H9 (cell line): ENCODE measurements at regions not wholly inside any gene's neighbourhood (a gene's known extent, or its start where the extent isn't known, plus 50 kb on each side); places are given as distances from the start of the nearest gene placed in this dataset.

Experiments
- DNase-seq: peaks from one replicate; pipeline ENCODE4 v3.0.0-alpha.2; 2017
- H2AFZ ChIP-seq: one replicate; pipeline ENCODE4 v1.6.1; 2013; ENCODE audit warnings: mild to moderate bottlenecking, low read length, control low read depth, moderate library complexity
- H2AK5ac ChIP-seq: 2 replicates; pipeline ENCODE4 v1.6.1; 2013; ENCODE audit warnings: low read length, control low read depth, mixed read lengths; ENCODE audit not compliant: insufficient read length
- H2BK120ac ChIP-seq: one replicate; pipeline ENCODE4 v1.6.1; 2013; ENCODE audit warnings: low read depth, mild to moderate bottlenecking, low read length, control low read depth, inconsistent platforms; ENCODE audit not compliant: poor library complexity, severe bottlenecking
- H2BK12ac ChIP-seq: 2 replicates; pipeline ENCODE4 v1.6.1; 2013; ENCODE audit warnings: low read length, control low read depth, mixed read lengths, low read depth; ENCODE audit not compliant: insufficient read length
- H2BK15ac ChIP-seq: 2 replicates; pipeline ENCODE4 v1.6.1; 2013; ENCODE audit warnings: low read depth, low read length, control low read depth
- H2BK20ac ChIP-seq: one replicate; pipeline ENCODE4 v1.6.1; 2013; ENCODE audit warnings: low read depth, mild to moderate bottlenecking, low read length, control low read depth, inconsistent platforms; ENCODE audit not compliant: poor library complexity, severe bottlenecking
- H2BK5ac ChIP-seq: 2 replicates; pipeline ENCODE4 v1.6.1; 2013; ENCODE audit warnings: low read length, control low read depth, mixed read lengths; ENCODE audit not compliant: insufficient read length
- H3K14ac ChIP-seq: 2 replicates; pipeline ENCODE4 v1.6.1; 2013; ENCODE audit warnings: low read length, control low read depth; ENCODE audit not compliant: insufficient read depth
- H3K18ac ChIP-seq: 2 replicates; pipeline ENCODE4 v1.6.1; 2013; ENCODE audit warnings: low read depth, mild to moderate bottlenecking, mixed read lengths, low read length, control low read depth; ENCODE audit not compliant: insufficient read length
- H3K23ac ChIP-seq: 2 replicates; pipeline ENCODE4 v1.6.1; 2013; ENCODE audit warnings: low read length, control low read depth, mixed read lengths, low read depth; ENCODE audit not compliant: insufficient read length
- H3K23me2 ChIP-seq: 2 replicates; pipeline ENCODE4 v1.6.1; 2013; ENCODE audit warnings: low read depth, mild to moderate bottlenecking, mixed read lengths, low read length, control low read depth; ENCODE audit not compliant: insufficient read length, poor library complexity, severe bottlenecking
- H3K27ac ChIP-seq: 2 replicates; pipeline ENCODE4 v1.5.1; 2013; ENCODE audit warnings: low read length, control low read depth, mixed read lengths, low read depth; ENCODE audit not compliant: insufficient read length
- H3K27me3 ChIP-seq: 2 replicates; pipeline ENCODE4 v1.6.1; 2013; ENCODE audit warnings: low read length, control low read depth, inconsistent platforms; ENCODE audit not compliant: insufficient read depth
- H3K4ac ChIP-seq: 2 replicates; pipeline ENCODE4 v1.6.1; 2013; ENCODE audit warnings: low read depth, mild to moderate bottlenecking, control low read depth, inconsistent platforms, low read length, moderate library complexity
- H3K4me1 ChIP-seq: 2 replicates; pipeline ENCODE4 v1.6.1; 2013; ENCODE audit warnings: low read length, control low read depth, inconsistent platforms; ENCODE audit not compliant: insufficient read depth
- H3K4me2 ChIP-seq: 2 replicates; pipeline ENCODE4 v1.6.1; 2013; ENCODE audit warnings: low read length, control low read depth, mixed read lengths; ENCODE audit not compliant: insufficient read length, insufficient read depth
- H3K56ac ChIP-seq: 2 replicates; pipeline ENCODE4 v1.6.1; 2013; ENCODE audit warnings: low read depth, mild to moderate bottlenecking, mixed read lengths, low read length, control low read depth; ENCODE audit not compliant: insufficient read length
- H3K79me1 ChIP-seq: 2 replicates; pipeline ENCODE4 v1.6.1; 2013; ENCODE audit warnings: low read depth, mild to moderate bottlenecking, moderate library complexity, low read length, control low read depth, inconsistent platforms; ENCODE audit not compliant: insufficient read depth, poor library complexity, severe bottlenecking
- H3K79me2 ChIP-seq: 2 replicates; pipeline ENCODE4 v1.6.1; 2013; ENCODE audit warnings: low read length, control low read depth, inconsistent platforms; ENCODE audit not compliant: insufficient read depth
- H3K9ac ChIP-seq: 2 replicates; pipeline ENCODE4 v1.6.1; 2013; ENCODE audit warnings: low read length, control low read depth, mixed read lengths; ENCODE audit not compliant: insufficient read length; ENCODE audit errors: extremely low read depth
- H3K9me3 ChIP-seq: one replicate; pipeline ENCODE4 v1.6.1; 2013; ENCODE audit warnings: low read depth, low read length, inconsistent platforms; ENCODE audit not compliant: control insufficient read depth
- H3T11ph ChIP-seq: one replicate; pipeline ENCODE4 v1.6.1; 2013; ENCODE audit warnings: mild to moderate bottlenecking, low read length, control low read depth, inconsistent platforms
- H4K20me1 ChIP-seq: one replicate; pipeline ENCODE4 v1.6.1; 2013; ENCODE audit not compliant: control insufficient read depth, insufficient read length, insufficient read depth
- H4K5ac ChIP-seq: 2 replicates; pipeline ENCODE4 v1.6.1; 2013; ENCODE audit warnings: low read depth, mild to moderate bottlenecking, mixed read lengths, low read length, control low read depth; ENCODE audit not compliant: insufficient read length
- H4K8ac ChIP-seq: replicated peaks from 2 replicates; pipeline ENCODE4 v1.6.1; 2013; ENCODE audit warnings: low read length, control low read depth, mixed read lengths, low read depth; ENCODE audit not compliant: insufficient read length
- H4K91ac ChIP-seq: 2 replicates; pipeline ENCODE4 v1.6.1; 2013; ENCODE audit warnings: low read depth, mild to moderate bottlenecking, moderate library complexity, mixed read lengths, low read length, control low read depth; ENCODE audit not compliant: insufficient read length
- H3K27ac Mint-ChIP-seq, 3 experiments: 2 replicates in 2 of 3; 3 replicates in 1 of 3; pipeline ENCODE4 v1.8.0; 2020 to 2021; ENCODE audit warnings: mixed read lengths in 3 of 3, mild to moderate bottlenecking in 1 of 3, moderate library complexity in 1 of 3
- H3K27me3 Mint-ChIP-seq: 2 replicates; pipeline ENCODE4 v1.8.0; 2021; ENCODE audit warnings: low read depth, mild to moderate bottlenecking, moderate library complexity, mixed read lengths
- H3K36me3 Mint-ChIP-seq, 3 experiments: 2 replicates in 2 of 3; 3 replicates in 1 of 3; pipeline ENCODE4 v1.8.0; 2020 to 2021; ENCODE audit warnings: low read depth in 3 of 3, mixed read lengths in 3 of 3; ENCODE audit not compliant: insufficient read depth in 1 of 3
- H3K4me1 Mint-ChIP-seq, 2 experiments: 2 replicates each; pipeline ENCODE4 v1.8.0; 2020; ENCODE audit warnings: mixed read lengths in 2 of 2
- H3K4me3 Mint-ChIP-seq, 2 experiments: 2 replicates in 1 of 2; 3 replicates in 1 of 2; pipeline ENCODE4 v1.8.0; 2020 to 2021; ENCODE audit warnings: mild to moderate bottlenecking in 2 of 2, mixed read lengths in 2 of 2, moderate library complexity in 1 of 2
- H3K9me3 Mint-ChIP-seq, 2 experiments: 2 replicates in 1 of 2; 3 replicates in 1 of 2; pipeline ENCODE4 v1.8.0; 2020; ENCODE audit warnings: mild to moderate bottlenecking in 2 of 2, mixed read lengths in 2 of 2, moderate library complexity in 1 of 2
- WGBS: extraction: QIAGEN DNeasy Blood & Tissue Kit; methylation state at CpG from one replicate; pipeline ENCODE4 v1.1.7; 2013; ENCODE audit warnings: missing lambda C conversion rate, low lambda C conversion rate, mixed read lengths; ENCODE audit not compliant: insufficient read length; ENCODE audit errors: extremely low coverage; 5-methylcytosine and 5-hydroxymethylcytosine counted together
- TF ChIP-seq, protein P1 (sequence below): fragments of 200-600 bp; sonication (generic); conservative IDR thresholded peaks from 3 replicates; pipeline ENCODE4 v1.8.0; 2021; ENCODE audit warnings: antibody characterized with exemption, mild to moderate bottlenecking

DNA sequence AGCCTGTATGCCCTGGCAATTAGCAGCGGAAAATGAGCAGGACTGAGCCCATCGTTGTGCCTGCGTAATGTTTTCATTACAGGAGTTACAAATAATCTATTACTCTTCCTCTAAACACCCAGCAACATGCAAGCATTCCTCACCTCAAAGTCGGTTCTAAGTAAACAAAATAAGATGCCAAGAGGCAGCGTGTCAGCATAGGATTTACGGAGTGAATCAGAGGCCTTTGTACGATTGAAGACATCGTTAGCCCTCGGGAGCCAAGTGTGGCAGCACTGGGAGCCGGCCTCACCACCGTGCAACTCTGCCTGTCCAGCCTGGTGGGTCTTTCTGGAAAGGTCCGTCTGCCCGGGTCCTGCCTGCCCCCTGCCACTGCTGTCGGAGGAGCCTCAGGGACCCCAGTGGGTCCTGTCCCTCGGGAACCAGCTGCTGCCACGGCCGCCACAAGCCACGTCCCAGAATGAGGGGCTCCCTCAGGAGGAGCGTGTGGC lies 80.1 kb upstream of the CTDP1 start:
- Histone ChIP-seq H3K4ac (no peak overlapping the region), H2BK15ac (no peak overlapping the region), H2AK5ac (no peak overlapping the region), H3K79me1 (no peaks in the 10 kb centered on the region), H2BK20ac (no peak overlapping the region), H2BK12ac (no peak overlapping the region), H3K79me2 (no peaks in the 10 kb centered on the region), H3T11ph (no peak overlapping the region), H4K20me1 (no peaks in the 10 kb centered on the region), H3K9ac (no peak overlapping the region), H4K5ac (no peak overlapping the region), H3K18ac (no peak overlapping the region), H3K23me2 (no peaks in the 10 kb centered on the region), H3K23ac (no peak overlapping the region), H2BK120ac (no peak overlapping the region), H3K4me2 (no peak overlapping the region), H3K27ac (no peak overlapping the region), H3K4me1 (no peaks in the 10 kb centered on the region), H3K27me3 (no peaks in the 10 kb centered on the region), H3K9me3 (no peaks in the 10 kb centered on the region), H2BK5ac (no peak overlapping the region), H2AFZ (no peak overlapping the region), H4K8ac (no peak overlapping the region), H4K91ac (no peak overlapping the region), H3K56ac (no peak overlapping the region), H3K14ac (no peak overlapping the region)
- Mint-ChIP-seq H3K4me1 (peaks cover 0 to 12% of the 10 kb centered on the region in 2 experiments; a peak in 3 of 4 replicates), H3K9me3 (no peaks in the 10 kb centered on the region), H3K27ac (no peak overlapping the region; a peak in 1 of 7 replicates), H3K27me3 (peaks cover 12% of the 10 kb centered on the region), H3K36me3 (no peaks in the 10 kb centered on the region), H3K4me3 (no peak overlapping the region)
- TF ChIP-seq, protein P1, sequence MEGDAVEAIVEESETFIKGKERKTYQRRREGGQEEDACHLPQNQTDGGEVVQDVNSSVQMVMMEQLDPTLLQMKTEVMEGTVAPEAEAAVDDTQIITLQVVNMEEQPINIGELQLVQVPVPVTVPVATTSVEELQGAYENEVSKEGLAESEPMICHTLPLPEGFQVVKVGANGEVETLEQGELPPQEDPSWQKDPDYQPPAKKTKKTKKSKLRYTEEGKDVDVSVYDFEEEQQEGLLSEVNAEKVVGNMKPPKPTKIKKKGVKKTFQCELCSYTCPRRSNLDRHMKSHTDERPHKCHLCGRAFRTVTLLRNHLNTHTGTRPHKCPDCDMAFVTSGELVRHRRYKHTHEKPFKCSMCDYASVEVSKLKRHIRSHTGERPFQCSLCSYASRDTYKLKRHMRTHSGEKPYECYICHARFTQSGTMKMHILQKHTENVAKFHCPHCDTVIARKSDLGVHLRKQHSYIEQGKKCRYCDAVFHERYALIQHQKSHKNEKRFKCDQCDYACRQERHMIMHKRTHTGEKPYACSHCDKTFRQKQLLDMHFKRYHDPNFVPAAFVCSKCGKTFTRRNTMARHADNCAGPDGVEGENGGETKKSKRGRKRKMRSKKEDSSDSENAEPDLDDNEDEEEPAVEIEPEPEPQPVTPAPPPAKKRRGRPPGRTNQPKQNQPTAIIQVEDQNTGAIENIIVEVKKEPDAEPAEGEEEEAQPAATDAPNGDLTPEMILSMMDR = no peak
- no peak for DNase-seq
- no CpG with 5 or more reads among the region's 19 CpGs for WGBS
